Astrocyte (in vitro differentiated cells and primary cell): ENCODE measurements at regions not wholly inside any gene's neighbourhood (a gene's known extent, or its start where the extent isn't known, plus 50 kb on each side); places are given as distances from the start of the nearest gene placed in this dataset.

Experiments
- DNase-seq: peaks from one replicate; pipeline ENCODE4 v3.0.0-alpha.2; 2010; ENCODE audit warnings: low read depth
- FAIRE-seq: peaks from 2 replicates; lab custom pipeline; 2011; peaks lifted over from hg19 to GRCh38; lab: Jason Lieb, UNC
- H2AFZ ChIP-seq: 2 replicates; pipeline ENCODE4 v1.6.0; 2012; ENCODE audit warnings: low read depth, low read length, inconsistent platforms
- H3K27ac ChIP-seq: 2 replicates; pipeline ENCODE4 v1.5.1; 2011; ENCODE audit warnings: low read depth, low read length, inconsistent platforms
- H3K27me3 ChIP-seq: 2 replicates; pipeline ENCODE4 v1.6.0; 2011; ENCODE audit warnings: low read length, inconsistent platforms; ENCODE audit not compliant: insufficient read depth
- H3K36me3 ChIP-seq: 2 replicates; pipeline ENCODE4 v1.5.1; 2011; ENCODE audit warnings: low read length, inconsistent platforms; ENCODE audit not compliant: insufficient read depth
- H3K4me1 ChIP-seq: 2 replicates; pipeline ENCODE4 v1.5.1; 2011; ENCODE audit warnings: low read length, inconsistent platforms; ENCODE audit not compliant: insufficient read depth
- H3K4me2 ChIP-seq: 2 replicates; pipeline ENCODE4 v1.6.0; 2012; ENCODE audit warnings: low read length, inconsistent platforms
- H3K4me3 ChIP-seq: 2 replicates; pipeline ENCODE4 v1.5.1; 2011; ENCODE audit warnings: low read depth, mild to moderate bottlenecking, low read length, inconsistent platforms; ENCODE audit not compliant: insufficient read depth
- H3K79me2 ChIP-seq: 2 replicates; pipeline ENCODE4 v1.6.0; 2012; ENCODE audit warnings: mild to moderate bottlenecking, low read length, inconsistent platforms; ENCODE audit not compliant: insufficient read depth
- H3K9ac ChIP-seq: 2 replicates; pipeline ENCODE4 v1.6.0; 2012; ENCODE audit warnings: mild to moderate bottlenecking, low read length, inconsistent platforms
- H3K9me3 ChIP-seq: 2 replicates; pipeline ENCODE4 v1.5.1; 2012; ENCODE audit warnings: low read depth, mild to moderate bottlenecking, low read length, inconsistent platforms; ENCODE audit not compliant: insufficient read depth
- H4K20me1 ChIP-seq: 2 replicates; pipeline ENCODE4 v1.6.0; 2012; ENCODE audit warnings: low read length, inconsistent platforms; ENCODE audit not compliant: insufficient read depth
- H3K27ac Mint-ChIP-seq: one replicate; pipeline ENCODE4 v1.8.0; 2021; ENCODE audit warnings: mild to moderate bottlenecking, mixed read lengths; ENCODE audit not compliant: unreplicated experiment
- H3K27me3 Mint-ChIP-seq: one replicate; pipeline ENCODE4 v1.8.0; 2021; ENCODE audit warnings: low read depth, mixed read lengths; ENCODE audit not compliant: unreplicated experiment
- H3K36me3 Mint-ChIP-seq: one replicate; pipeline ENCODE4 v1.8.0; 2021; ENCODE audit warnings: low read depth, mixed read lengths; ENCODE audit not compliant: unreplicated experiment
- H3K4me1 Mint-ChIP-seq: one replicate; pipeline ENCODE4 v1.8.0; 2021; ENCODE audit warnings: low read depth, mixed read lengths; ENCODE audit not compliant: unreplicated experiment
- H3K4me3 Mint-ChIP-seq: one replicate; pipeline ENCODE4 v1.8.0; 2021; ENCODE audit warnings: mild to moderate bottlenecking, moderate library complexity, mixed read lengths; ENCODE audit not compliant: unreplicated experiment
- H3K9me3 Mint-ChIP-seq: one replicate; pipeline ENCODE4 v1.8.0; 2021; ENCODE audit warnings: mild to moderate bottlenecking, mixed read lengths; ENCODE audit not compliant: unreplicated experiment
- EZH2 ChIP-seq: IDR thresholded peaks from 2 replicates; pipeline ENCODE4 v1.6.1; 2012; ENCODE audit warnings: mild to moderate bottlenecking, low read length, inconsistent platforms; ENCODE audit not compliant: insufficient read depth
- TF ChIP-seq, protein P1 (sequence below): IDR thresholded peaks from 2 replicates; pipeline ENCODE4 v1.5.1; 2011; ENCODE audit warnings: low read depth, mild to moderate bottlenecking, inconsistent platforms, low read length, moderate library complexity; ENCODE audit not compliant: insufficient read depth

- no peaks in the 10 kb centered on the region for H3K4me1 Mint-ChIP-seq
- DNase-seq (no peak), FAIRE-seq (no peak)
- no peak overlapping the region for H3K4me3 ChIP-seq
- H3K36me3 ChIP-seq = no peaks in the 10 kb centered on the region
- H3K9me3 Mint-ChIP-seq = peaks cover 10% of the 10 kb centered on the region
- H3K4me2 ChIP-seq = no peak overlapping the region
- H2AFZ ChIP-seq = no peak overlapping the region
- no peaks in the 10 kb centered on the region for H3K79me2 ChIP-seq
- no peaks in the 10 kb centered on the region for H3K27me3 ChIP-seq
- TF ChIP-seq, protein P1, sequence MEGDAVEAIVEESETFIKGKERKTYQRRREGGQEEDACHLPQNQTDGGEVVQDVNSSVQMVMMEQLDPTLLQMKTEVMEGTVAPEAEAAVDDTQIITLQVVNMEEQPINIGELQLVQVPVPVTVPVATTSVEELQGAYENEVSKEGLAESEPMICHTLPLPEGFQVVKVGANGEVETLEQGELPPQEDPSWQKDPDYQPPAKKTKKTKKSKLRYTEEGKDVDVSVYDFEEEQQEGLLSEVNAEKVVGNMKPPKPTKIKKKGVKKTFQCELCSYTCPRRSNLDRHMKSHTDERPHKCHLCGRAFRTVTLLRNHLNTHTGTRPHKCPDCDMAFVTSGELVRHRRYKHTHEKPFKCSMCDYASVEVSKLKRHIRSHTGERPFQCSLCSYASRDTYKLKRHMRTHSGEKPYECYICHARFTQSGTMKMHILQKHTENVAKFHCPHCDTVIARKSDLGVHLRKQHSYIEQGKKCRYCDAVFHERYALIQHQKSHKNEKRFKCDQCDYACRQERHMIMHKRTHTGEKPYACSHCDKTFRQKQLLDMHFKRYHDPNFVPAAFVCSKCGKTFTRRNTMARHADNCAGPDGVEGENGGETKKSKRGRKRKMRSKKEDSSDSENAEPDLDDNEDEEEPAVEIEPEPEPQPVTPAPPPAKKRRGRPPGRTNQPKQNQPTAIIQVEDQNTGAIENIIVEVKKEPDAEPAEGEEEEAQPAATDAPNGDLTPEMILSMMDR = no peak
- TF ChIP-seq EZH2 = no peak
- no peak overlapping the region for H3K9ac ChIP-seq
- no peak overlapping the region for H3K4me3 Mint-ChIP-seq
- H3K4me1 ChIP-seq = no peaks in the 10 kb centered on the region
- H3K36me3 Mint-ChIP-seq = no peaks in the 10 kb centered on the region
- no peaks in the 10 kb centered on the region for H3K9me3 ChIP-seq
- H3K27me3 Mint-ChIP-seq = no peaks in the 10 kb centered on the region
- H4K20me1 ChIP-seq = no peaks in the 10 kb centered on the region
- H3K27ac Mint-ChIP-seq = no peak overlapping the region
- H3K27ac ChIP-seq = no peak overlapping the region
Observed at GRCh38 chr10:109534193-109534592, 389.1 kb downstream of the XPNPEP1 start.

DNA sequence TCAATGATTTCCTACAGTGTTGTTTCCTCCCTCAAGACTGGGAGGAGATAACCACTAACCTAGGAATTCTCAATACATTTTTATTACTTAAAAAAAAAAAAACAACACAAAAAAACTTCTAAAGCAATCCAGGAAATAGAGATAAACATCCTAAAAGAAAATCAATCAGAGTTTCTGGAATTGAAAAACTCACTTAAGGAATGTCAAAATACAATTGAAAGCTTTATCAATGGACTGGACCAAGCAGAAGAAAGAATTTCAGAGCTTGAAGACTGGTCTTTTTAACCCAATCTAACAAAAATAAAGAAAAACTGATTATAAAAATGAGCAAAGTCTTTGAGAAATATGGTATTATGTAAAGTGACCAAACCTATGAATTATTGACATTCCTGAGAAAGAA lies 394.1 kb downstream of the XPNPEP1 start:
- H3K4me1 ChIP-seq = no peaks in the 10 kb centered on the region
- Mint-ChIP-seq H3K27ac (no peak overlapping the region), H3K36me3 (no peaks in the 10 kb centered on the region), H3K4me3 (no peak overlapping the region), H3K4me1 (no peaks in the 10 kb centered on the region), H3K27me3 (peaks cover 2% of the 10 kb centered on the region), H3K9me3 (peaks cover 20% of the 10 kb centered on the region)
- no peak overlapping the region for H2AFZ ChIP-seq
- H3K9ac ChIP-seq = no peak overlapping the region
- no peaks in the 10 kb centered on the region for H3K27me3 ChIP-seq
- H3K79me2 ChIP-seq = no peaks in the 10 kb centered on the region
- no peak overlapping the region for H3K27ac ChIP-seq
- DNase-seq (no peak), FAIRE-seq (no peak)
- no peaks in the 10 kb centered on the region for H4K20me1 ChIP-seq
- no peak overlapping the region for H3K4me3 ChIP-seq
- H3K4me2 ChIP-seq = no peak overlapping the region
- TF ChIP-seq EZH2 = no peak
- TF ChIP-seq, protein P1 = no peak
- H3K9me3 ChIP-seq = peaks cover 6% of the 10 kb centered on the region
- H3K36me3 ChIP-seq = no peaks in the 10 kb centered on the region

- no peak for TF ChIP-seq EZH2
- TF ChIP-seq, protein P1 = no peak
Observed at GRCh38 chr10:109517748-109518147, 405.6 kb downstream of the XPNPEP1 start.

More at GRCh38 chr10:109517748-109518147, 405.6 kb downstream of the XPNPEP1 start:
- peaks cover 4% of the 10 kb centered on the region for H3K9me3 Mint-ChIP-seq
- no peak overlapping the region for H3K27ac Mint-ChIP-seq
- no peaks in the 10 kb centered on the region for H3K9me3 ChIP-seq
- no peak overlapping the region for H3K4me2 ChIP-seq
- H2AFZ ChIP-seq = no peak overlapping the region
- H3K4me3 ChIP-seq = no peak overlapping the region
- no peaks in the 10 kb centered on the region for H3K4me1 ChIP-seq
- no peaks in the 10 kb centered on the region for H3K27me3 ChIP-seq
- no peaks in the 10 kb centered on the region for H3K36me3 ChIP-seq
- no peaks in the 10 kb centered on the region for H3K79me2 ChIP-seq
- H3K27me3 Mint-ChIP-seq = peaks cover 2% of the 10 kb centered on the region
- DNase-seq (no peak), FAIRE-seq (no peak)
- H3K4me3 Mint-ChIP-seq = no peak overlapping the region
- no peaks in the 10 kb centered on the region for H3K36me3 Mint-ChIP-seq
- no peaks in the 10 kb centered on the region for H4K20me1 ChIP-seq
- no peak overlapping the region for H3K27ac ChIP-seq
- no peak overlapping the region for H3K9ac ChIP-seq
- no peaks in the 10 kb centered on the region for H3K4me1 Mint-ChIP-seq
